Naive thymus-derived CD8-positive, alpha-beta T cell (primary cell): ENCODE measurements at regions not wholly inside any gene's neighbourhood (a gene's known extent, or its start where the extent isn't known, plus 50 kb on each side); places are given as distances from the start of the nearest gene placed in this dataset.

Experiments used
- ATAC-seq, 2 donors: fragments of 150-1000 bp; cut with Tn5 transposase in 1 of 2; sonication (Bioruptor Pico), chemical (Tn5 transposase) in 1 of 2; 1 replicate in 1 of 2; 2 replicates in 1 of 2; pipeline ENCODE4 v1.10.0; 2021; ENCODE audit warnings: mild to moderate bottlenecking in 2 of 2, moderate library complexity in 2 of 2
- POLR2A ChIA-PET: fragments of 350-600 bp; sonication (Branson Sonifier 250); formaldehyde crosslinking; loops from one replicate; lab custom pipeline; 2021; ENCODE audit warnings: antibody characterized with exemption; lab: Charles Lee
- DNase-seq, 10 donors: peaks; one replicate each; pipeline versions ENCODE4 v3.0.0 to v3.0.0-alpha.2; 2020 to 2022
- H3K27ac Mint-ChIP-seq, 10 donors: one replicate each; pipeline ENCODE4 v1.8.0; 2020 to 2022; ENCODE audit warnings: mild to moderate bottlenecking in 10 of 10, mixed read lengths in 10 of 10, moderate library complexity in 4 of 10, inconsistent platforms in 1 of 10
- H3K27me3 Mint-ChIP-seq, 5 donors: one replicate each; pipeline ENCODE4 v1.8.0; 2021 to 2022; ENCODE audit warnings: mixed read lengths in 5 of 5
- H3K36me3 Mint-ChIP-seq, 3 donors: one replicate each; pipeline ENCODE4 v1.8.0; 2020 to 2022; ENCODE audit warnings: mixed read lengths in 3 of 3, mild to moderate bottlenecking in 2 of 3, inconsistent platforms in 1 of 3
- H3K4me1 Mint-ChIP-seq, 4 donors: one replicate each; pipeline ENCODE4 v1.8.0; 2021 to 2022; ENCODE audit warnings: mixed read lengths in 4 of 4
- H3K4me3 Mint-ChIP-seq, 10 donors: one replicate each; pipeline ENCODE4 v1.8.0; 2020 to 2022; ENCODE audit warnings: mild to moderate bottlenecking in 10 of 10, mixed read lengths in 10 of 10, moderate library complexity in 6 of 10, inconsistent platforms in 1 of 10
- H3K9me3 Mint-ChIP-seq, 9 donors: one replicate each; pipeline ENCODE4 v1.8.0; 2020 to 2022; ENCODE audit warnings: mixed read lengths in 9 of 9, mild to moderate bottlenecking in 3 of 9, inconsistent platforms in 1 of 9, moderate library complexity in 1 of 9

DNA sequence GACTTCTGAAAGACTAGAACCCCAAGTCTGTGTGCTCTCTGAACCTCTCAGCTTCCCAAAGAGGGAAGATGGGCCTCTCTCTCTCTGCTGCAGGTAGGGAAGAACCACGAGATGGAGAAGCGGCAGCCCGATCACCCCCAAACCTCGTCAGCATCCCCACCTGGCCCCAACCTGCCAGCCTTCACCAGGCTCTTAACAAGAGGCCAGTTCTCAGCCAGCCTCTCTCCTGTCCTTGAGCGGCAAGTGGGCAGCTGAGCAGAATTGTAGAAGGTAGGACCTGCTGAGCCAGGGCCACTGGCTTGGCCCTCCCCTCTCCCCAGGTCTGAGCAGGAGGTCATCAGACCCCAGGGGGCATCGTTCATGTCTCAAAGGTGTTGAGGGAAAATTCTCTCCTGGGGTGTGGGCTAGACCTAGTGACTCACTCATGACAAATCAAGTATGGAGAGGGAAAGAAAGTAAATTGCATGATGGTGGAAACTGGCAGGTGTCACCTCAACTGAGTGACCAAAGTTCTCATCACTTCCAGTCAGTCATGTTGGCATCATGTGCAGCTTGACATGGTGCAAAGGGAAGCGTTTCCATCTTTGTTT lies 92.0 kb upstream of the GPR26 start:
- ATAC-seq (no peak), DNase-seq (no peak)
- no peaks in the 10 kb centered on the region for H3K9me3 Mint-ChIP-seq
- H3K36me3 Mint-ChIP-seq = no peaks in the 10 kb centered on the region
- no peak overlapping the region for H3K4me3 Mint-ChIP-seq
- no peaks in the 10 kb centered on the region for H3K4me1 Mint-ChIP-seq
- H3K27ac Mint-ChIP-seq = no peak overlapping the region
- peaks cover 16 to 86% (median 23%) of the 10 kb centered on the region in 5 donors for H3K27me3 Mint-ChIP-seq
- POLR2A ChIA-PET = no interaction called here

- Mint-ChIP-seq H3K27me3 (peaks cover 16 to 81% (median 23%) of the 10 kb centered on the region in 5 donors), H3K4me1 (no peaks in the 10 kb centered on the region), H3K36me3 (no peaks in the 10 kb centered on the region), H3K9me3 (no peaks in the 10 kb centered on the region), H3K4me3 (no peak overlapping the region), H3K27ac (no peak overlapping the region)
- no peak for DNase-seq
- ATAC-seq = no peak
- POLR2A ChIA-PET = no interaction called here
Measured at GRCh38 chr10:123575105-123575504, 91.0 kb upstream of the GPR26 start.

GRCh38 chr10:123576706-123577105 lies 89.4 kb upstream of the GPR26 start:
- ATAC-seq = no peak
- Mint-ChIP-seq H3K36me3 (no peaks in the 10 kb centered on the region), H3K4me1 (no peaks in the 10 kb centered on the region), H3K27me3 (peaks cover 21 to 81% (median 29%) of the 10 kb centered on the region in 5 donors), H3K4me3 (no peak overlapping the region), H3K27ac (no peak overlapping the region), H3K9me3 (no peaks in the 10 kb centered on the region)
- POLR2A ChIA-PET = interaction anchor here (0.6 kb wide), 1 partner anchor 544 kb away, joined by 6 read pairs; no protein-coding TSS in a partner anchor
- no peak for DNase-seq

- no peaks in the 10 kb centered on the region for H3K36me3 Mint-ChIP-seq
- H3K27me3 Mint-ChIP-seq = peaks cover 22 to 85% (median 29%) of the 10 kb centered on the region in 5 donors
- H3K27ac Mint-ChIP-seq = no peak overlapping the region
- H3K4me1 Mint-ChIP-seq = no peaks in the 10 kb centered on the region
- ATAC-seq (no peak), DNase-seq (no peak)
- H3K4me3 Mint-ChIP-seq = no peak overlapping the region
- POLR2A ChIA-PET = no interaction called here
- no peaks in the 10 kb centered on the region for H3K9me3 Mint-ChIP-seq
Measured at GRCh38 chr10:123577921-123578461, 88.2 kb upstream of the GPR26 start.

- no peaks in the 10 kb centered on the region for H3K4me1 Mint-ChIP-seq
- no peaks in the 10 kb centered on the region for H3K36me3 Mint-ChIP-seq
- ATAC-seq = no peak
- H3K27ac Mint-ChIP-seq = no peak overlapping the region
- H3K4me3 Mint-ChIP-seq = no peak overlapping the region
- DNase-seq = no peak
- POLR2A ChIA-PET = no interaction called here
- H3K9me3 Mint-ChIP-seq = no peaks in the 10 kb centered on the region
- H3K27me3 Mint-ChIP-seq = peaks cover 25 to 85% (median 35%) of the 10 kb centered on the region in 5 donors
Measured at GRCh38 chr10:123578721-123579120, 87.4 kb upstream of the GPR26 start.

DNA sequence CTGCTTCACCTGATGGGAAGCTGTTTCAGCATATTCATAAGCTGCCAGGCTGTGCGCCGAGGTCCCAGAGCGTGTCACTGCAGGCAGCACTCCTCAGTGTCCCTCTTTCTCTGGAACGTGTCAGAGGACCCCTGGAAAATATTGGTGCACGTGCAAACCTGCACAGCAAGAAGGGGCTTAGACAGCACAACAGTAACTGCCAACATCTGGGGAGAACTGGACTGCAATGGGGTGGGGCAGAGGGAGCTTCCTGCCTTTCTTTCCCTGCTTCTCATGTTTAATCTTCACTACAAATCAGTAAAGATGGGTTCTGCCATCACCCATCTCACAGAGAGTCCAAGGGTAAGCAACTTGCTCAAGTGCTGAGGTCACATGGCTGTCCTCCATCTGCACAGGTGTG lies 86.5 kb upstream of the GPR26 start:
- no peaks in the 10 kb centered on the region for H3K4me1 Mint-ChIP-seq
- H3K4me3 Mint-ChIP-seq = no peak overlapping the region
- peaks cover 21 to 80% (median 33%) of the 10 kb centered on the region in 5 donors for H3K27me3 Mint-ChIP-seq
- no peaks in the 10 kb centered on the region for H3K36me3 Mint-ChIP-seq
- H3K27ac Mint-ChIP-seq = no peak overlapping the region
- DNase-seq = no peak
- no peak for ATAC-seq
- POLR2A ChIA-PET = no interaction called here
- H3K9me3 Mint-ChIP-seq = no peaks in the 10 kb centered on the region

DNA sequence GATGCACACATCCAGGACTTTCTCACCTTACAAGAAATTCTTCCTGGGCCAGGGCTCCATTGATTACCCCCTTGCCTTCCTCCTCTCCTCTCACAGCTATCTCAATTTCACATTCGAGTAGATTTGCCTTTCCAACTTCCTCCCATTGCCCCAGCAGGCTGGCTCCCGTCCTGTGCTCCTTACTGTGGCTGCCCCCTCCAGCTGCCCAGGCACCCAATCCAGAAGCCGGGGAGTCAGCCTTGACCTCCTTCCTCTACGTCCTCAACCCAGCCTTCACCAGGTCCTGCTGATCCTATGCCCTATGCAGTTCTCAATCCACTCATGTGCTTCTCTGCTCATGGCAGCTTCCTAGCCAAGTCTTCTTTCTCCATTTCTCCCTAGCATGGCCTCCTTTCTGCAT lies 85.7 kb upstream of the GPR26 start:
- no peak for ATAC-seq
- no peaks in the 10 kb centered on the region for H3K36me3 Mint-ChIP-seq
- no peak overlapping the region for H3K4me3 Mint-ChIP-seq
- H3K4me1 Mint-ChIP-seq = no peaks in the 10 kb centered on the region
- POLR2A ChIA-PET = no interaction called here
- H3K27ac Mint-ChIP-seq = no peak overlapping the region
- no peaks in the 10 kb centered on the region for H3K9me3 Mint-ChIP-seq
- peaks cover 20 to 80% (median 38%) of the 10 kb centered on the region in 5 donors for H3K27me3 Mint-ChIP-seq
- DNase-seq = no peak

GRCh38 chr10:123581656-123582055 lies 84.5 kb upstream of the GPR26 start:
- Mint-ChIP-seq H3K36me3 (no peaks in the 10 kb centered on the region), H3K9me3 (no peaks in the 10 kb centered on the region), H3K4me3 (no peak overlapping the region), H3K27me3 (peaks cover 20 to 74% (median 38%) of the 10 kb centered on the region in 5 donors), H3K4me1 (no peaks in the 10 kb centered on the region), H3K27ac (no peak overlapping the region)
- POLR2A ChIA-PET = no interaction called here
- DNase-seq (no peak), ATAC-seq (no peak)

DNA sequence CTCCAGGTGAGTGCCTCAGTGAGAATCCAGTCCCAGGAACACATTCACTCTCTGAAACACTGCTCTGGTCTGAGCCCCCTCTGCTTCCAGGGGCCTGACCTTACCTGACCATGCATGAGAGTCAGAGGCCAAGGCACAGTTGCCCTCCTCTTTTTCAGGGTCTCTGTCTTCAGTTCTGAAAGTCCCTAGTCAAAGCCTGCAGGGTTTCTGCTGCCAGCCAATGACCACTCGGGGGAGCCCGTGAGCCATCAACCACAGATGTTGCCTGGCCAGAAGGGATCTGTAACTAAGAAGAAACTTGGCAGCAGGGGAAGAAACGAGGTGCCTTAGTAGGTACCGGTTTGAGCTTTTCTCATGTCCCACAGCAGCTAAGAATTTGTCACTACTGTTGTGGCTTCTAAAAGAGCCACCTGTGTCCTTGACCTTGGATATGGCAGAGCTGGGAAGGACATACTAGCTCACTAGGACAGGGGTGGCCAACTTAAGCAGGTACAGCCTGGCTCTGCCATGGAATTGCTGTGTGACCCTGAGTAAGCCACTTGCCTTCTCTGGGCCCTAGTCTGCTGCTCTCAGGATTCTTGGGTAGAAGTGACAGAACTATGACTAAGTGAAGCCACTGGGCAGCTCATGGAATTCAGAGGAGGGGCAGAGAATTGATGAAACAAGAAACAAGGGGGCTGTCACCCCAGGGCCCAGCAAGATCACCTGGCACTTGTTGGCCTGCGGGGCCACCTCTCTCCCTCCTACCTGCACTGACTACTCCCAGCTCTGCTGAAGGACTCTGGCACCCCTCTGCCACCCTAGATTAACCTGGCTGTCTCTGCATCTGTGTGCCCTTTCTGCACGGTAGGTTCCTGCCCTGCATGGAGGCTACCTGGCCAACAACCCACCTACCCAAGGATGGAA lies 83.8 kb upstream of the GPR26 start:
- POLR2A ChIA-PET = no interaction called here
- ATAC-seq = peak; percentile 46 to 59

GRCh38 chr10:123583639-123584418 lies 82.3 kb upstream of the GPR26 start:
- no peaks in the 10 kb centered on the region for H3K36me3 Mint-ChIP-seq
- H3K9me3 Mint-ChIP-seq = no peaks in the 10 kb centered on the region
- H3K4me3 Mint-ChIP-seq = no peak overlapping the region
- peaks cover 17 to 62% (median 36%) of the 10 kb centered on the region in 5 donors for H3K27me3 Mint-ChIP-seq
- POLR2A ChIA-PET = no interaction called here
- DNase-seq (no peak), ATAC-seq (no peak)
- no peak overlapping the region for H3K27ac Mint-ChIP-seq
- no peaks in the 10 kb centered on the region for H3K4me1 Mint-ChIP-seq

More for the DNA sequence above, 83.8 kb upstream of the GPR26 start:
- no peak overlapping the region for H3K4me3 Mint-ChIP-seq
- H3K4me1 Mint-ChIP-seq = no peaks in the 10 kb centered on the region
- H3K36me3 Mint-ChIP-seq = no peaks in the 10 kb centered on the region
- no peaks in the 10 kb centered on the region for H3K9me3 Mint-ChIP-seq
- peaks cover 20 to 68% (median 37%) of the 10 kb centered on the region in 5 donors for H3K27me3 Mint-ChIP-seq
- no peak overlapping the region for H3K27ac Mint-ChIP-seq
- peak; percentile 13 to 71 (median 46) for DNase-seq

- H3K4me1 Mint-ChIP-seq = no peaks in the 10 kb centered on the region
- DNase-seq (no peak), ATAC-seq (no peak)
- no peak overlapping the region for H3K27ac Mint-ChIP-seq
- POLR2A ChIA-PET = no interaction called here
- no peak overlapping the region for H3K4me3 Mint-ChIP-seq
- peaks cover 16 to 60% (median 33%) of the 10 kb centered on the region in 5 donors for H3K27me3 Mint-ChIP-seq
- no peaks in the 10 kb centered on the region for H3K9me3 Mint-ChIP-seq
- no peaks in the 10 kb centered on the region for H3K36me3 Mint-ChIP-seq
Measured at GRCh38 chr10:123584419-123584775, 81.8 kb upstream of the GPR26 start.

DNA sequence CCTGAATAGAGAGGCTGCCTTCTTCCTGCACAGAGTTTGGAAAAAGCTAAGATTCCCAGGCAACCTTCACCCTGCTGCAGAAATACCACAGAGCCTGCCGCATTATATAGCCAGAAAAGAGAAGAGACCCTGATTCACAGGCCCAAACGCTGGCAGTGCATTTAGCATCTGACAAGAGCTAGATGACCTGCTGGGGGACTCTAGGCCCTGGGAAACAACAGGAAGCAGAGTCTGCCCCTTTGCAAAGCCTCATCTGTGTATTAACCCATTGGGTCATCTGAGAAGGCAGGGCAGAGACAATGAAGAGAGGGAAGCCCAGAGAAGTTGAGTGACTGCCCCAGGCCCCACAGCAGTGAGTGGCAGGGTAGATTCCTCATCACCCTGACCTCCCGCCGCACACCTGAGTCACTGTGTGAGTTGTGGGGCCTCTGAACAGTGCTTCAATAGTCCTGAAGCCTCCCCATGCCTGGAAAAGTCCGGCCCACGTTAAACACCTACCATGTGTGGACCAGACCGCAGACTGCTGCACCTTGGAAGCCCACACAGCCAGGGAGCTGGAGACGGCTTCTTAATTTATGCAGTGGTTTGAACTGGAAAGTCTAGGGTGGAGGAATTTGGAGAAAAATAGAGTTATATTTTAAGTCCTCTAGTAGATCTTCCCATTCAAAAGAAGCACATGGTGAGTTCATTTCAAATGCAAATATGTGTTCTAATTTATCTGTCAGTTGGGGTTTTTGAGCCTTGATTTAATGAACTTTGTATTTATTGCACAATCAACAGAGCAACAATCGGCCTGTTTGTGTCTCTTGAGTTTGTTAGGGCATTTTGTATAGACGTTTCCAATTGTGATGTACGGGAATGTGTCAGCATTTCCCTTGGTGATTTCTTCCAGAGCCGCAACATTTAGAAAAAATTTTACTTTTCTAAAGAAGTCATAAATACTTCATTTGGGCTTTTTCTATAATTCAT lies 80.4 kb upstream of the GPR26 start:
- Mint-ChIP-seq H3K36me3 (no peaks in the 10 kb centered on the region), H3K9me3 (no peaks in the 10 kb centered on the region), H3K4me3 (no peak overlapping the region), H3K27me3 (peaks cover 14 to 59% (median 34%) of the 10 kb centered on the region in 5 donors), H3K27ac (no peak overlapping the region), H3K4me1 (no peaks in the 10 kb centered on the region)
- ATAC-seq = no peak
- DNase-seq = no peak
- POLR2A ChIA-PET = no interaction called here
